Tibial nerve (tissue), 4 donors: ENCODE measurements at regions not wholly inside any gene's neighbourhood (a gene's known extent, or its start where the extent isn't known, plus 50 kb on each side); places are given as distances from the start of the nearest gene placed in this dataset.

ENCODE experiments used
- DNase-seq, 2 donors: peaks; one replicate each; pipeline ENCODE4 v3.0.0-alpha.2; 2019; ENCODE audit warnings: low spot score in 2 of 2
- H3K27ac ChIP-seq, 4 donors: fragments of 200-600 bp; sonication (generic) in 3 of 4; one replicate each; pipeline ENCODE4 v1.5.1; 2017 to 2019; ENCODE audit warnings: mild to moderate bottlenecking in 1 of 4
- H3K27me3 ChIP-seq, 2 donors: fragments of 200-600 bp; sonication (generic) in 1 of 2; one replicate each; pipeline versions ENCODE4 v1.5.1 to v1.6.0; 2017 to 2019
- H3K36me3 ChIP-seq, 3 donors: fragments of 200-600 bp; sonication (generic); one replicate each; pipeline ENCODE4 v1.5.1; 2018 to 2019
- H3K4me1 ChIP-seq, 4 donors: fragments of 200-600 bp; sonication (generic) in 3 of 4; one replicate each; pipeline ENCODE4 v1.5.1; 2017 to 2019
- H3K4me3 ChIP-seq, 4 donors: fragments of 200-600 bp; sonication (generic) in 3 of 4; one replicate each; pipeline ENCODE4 v1.5.1; 2017 to 2019; ENCODE audit warnings: mild to moderate bottlenecking in 1 of 4, moderate library complexity in 1 of 4
- H3K9me3 ChIP-seq, 4 donors: fragments of 200-600 bp; sonication (generic) in 3 of 4; one replicate each; pipeline ENCODE4 v1.5.1; 2017 to 2019
- EP300 ChIP-seq, 2 donors: sonication (generic); formaldehyde crosslinking; IDR thresholded peaks; one replicate each; pipeline ENCODE4 v1.6.1; 2017; ENCODE audit warnings: antibody characterized with exemption in 2 of 2, mild to moderate bottlenecking in 1 of 2
- POLR2A ChIP-seq, 2 donors: fragments of 450-650 bp; IDR thresholded peaks; one replicate each; pipeline ENCODE4 v1.6.1; 2017; ENCODE audit warnings: antibody characterized with exemption in 2 of 2, mild to moderate bottlenecking in 2 of 2, moderate library complexity in 2 of 2
- WGBS, 2 donors: methylation state at CpG; one replicate each; pipeline ENCODE4 v1.1.5; 2018; 5-methylcytosine and 5-hydroxymethylcytosine counted together
- TF ChIP-seq, protein P1 (sequence below), 5 experiments: fragments of 200-600 bp in 3 of 5; fragments of 450-650 bp in 2 of 5; sonication (generic) in 3 of 5; IDR thresholded peaks; one replicate each; pipeline ENCODE4 v1.5.1; 2016 to 2019; ENCODE audit warnings: antibody characterized with exemption in 5 of 5, mild to moderate bottlenecking in 3 of 5, moderate library complexity in 2 of 5

- Histone ChIP-seq H3K9me3 (no peaks in the 10 kb centered on the region), H3K4me1 (no peaks in the 10 kb centered on the region), H3K27me3 (no peaks in the 10 kb centered on the region), H3K36me3 (no peaks in the 10 kb centered on the region), H3K27ac (no peak overlapping the region), H3K4me3 (no peak overlapping the region)
- 81 to 100% methylated on average over 2 to 3 of the region's 3 CpGs for WGBS, 2 donors
- no peak for DNase-seq
- no peak for TF ChIP-seq EP300 (IDR thresholded peaks at IDR 0.05)
- TF ChIP-seq, protein P1, sequence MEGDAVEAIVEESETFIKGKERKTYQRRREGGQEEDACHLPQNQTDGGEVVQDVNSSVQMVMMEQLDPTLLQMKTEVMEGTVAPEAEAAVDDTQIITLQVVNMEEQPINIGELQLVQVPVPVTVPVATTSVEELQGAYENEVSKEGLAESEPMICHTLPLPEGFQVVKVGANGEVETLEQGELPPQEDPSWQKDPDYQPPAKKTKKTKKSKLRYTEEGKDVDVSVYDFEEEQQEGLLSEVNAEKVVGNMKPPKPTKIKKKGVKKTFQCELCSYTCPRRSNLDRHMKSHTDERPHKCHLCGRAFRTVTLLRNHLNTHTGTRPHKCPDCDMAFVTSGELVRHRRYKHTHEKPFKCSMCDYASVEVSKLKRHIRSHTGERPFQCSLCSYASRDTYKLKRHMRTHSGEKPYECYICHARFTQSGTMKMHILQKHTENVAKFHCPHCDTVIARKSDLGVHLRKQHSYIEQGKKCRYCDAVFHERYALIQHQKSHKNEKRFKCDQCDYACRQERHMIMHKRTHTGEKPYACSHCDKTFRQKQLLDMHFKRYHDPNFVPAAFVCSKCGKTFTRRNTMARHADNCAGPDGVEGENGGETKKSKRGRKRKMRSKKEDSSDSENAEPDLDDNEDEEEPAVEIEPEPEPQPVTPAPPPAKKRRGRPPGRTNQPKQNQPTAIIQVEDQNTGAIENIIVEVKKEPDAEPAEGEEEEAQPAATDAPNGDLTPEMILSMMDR (IDR thresholded peaks at IDR 0.05), result no peak
- TF ChIP-seq POLR2A (IDR thresholded peaks at IDR 0.05), result no peak
These were observed 1093.7 kb upstream of the ACO1 start for GRCh38 chr9:31290731-31291130.

DNA sequence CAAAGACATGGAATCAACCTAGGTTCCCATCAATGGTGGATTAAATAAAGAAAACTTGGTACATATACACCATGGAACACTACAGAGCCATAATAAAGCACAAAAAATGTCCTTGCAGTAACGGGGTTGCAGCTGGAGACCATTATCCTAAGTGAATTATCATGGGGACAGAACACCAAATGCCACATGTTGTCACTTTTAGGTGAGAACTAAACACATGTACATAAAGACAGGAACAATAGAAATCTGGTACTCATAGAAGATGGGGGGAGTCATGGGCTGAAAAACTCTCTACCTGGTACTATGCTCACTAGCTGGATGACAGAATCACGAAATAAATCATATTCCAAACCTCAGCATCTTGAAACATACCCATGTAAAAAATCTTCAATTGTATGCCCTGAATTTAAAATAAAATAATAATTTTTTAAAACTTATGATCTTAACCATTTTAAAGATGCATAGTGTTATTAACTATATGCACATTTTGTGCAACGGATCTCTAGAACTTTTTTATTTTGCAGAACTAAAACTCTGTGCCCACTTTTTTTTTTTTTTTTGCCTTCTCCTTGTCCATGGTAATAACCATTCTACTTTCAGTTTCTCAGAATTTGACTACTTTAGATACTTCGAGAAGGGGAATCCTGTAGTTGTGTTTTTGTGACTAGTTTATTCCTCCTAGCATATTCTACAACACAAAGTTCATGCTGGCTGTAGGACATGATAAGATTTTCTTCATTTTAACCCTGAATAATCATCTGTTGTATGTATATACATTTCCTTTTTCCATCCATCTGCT lies 1081.6 kb upstream of the ACO1 start:
- Histone ChIP-seq H3K27me3 (no peaks in the 10 kb centered on the region), H3K4me3 (no peak overlapping the region), H3K36me3 (no peaks in the 10 kb centered on the region), H3K9me3 (no peaks in the 10 kb centered on the region), H3K27ac (no peak overlapping the region), H3K4me1 (no peaks in the 10 kb centered on the region)
- no peak for DNase-seq
- TF ChIP-seq, protein P1 (IDR thresholded peaks at IDR 0.05), result no peak
- no peak for TF ChIP-seq POLR2A (IDR thresholded peaks at IDR 0.05)
- TF ChIP-seq EP300 (IDR thresholded peaks at IDR 0.05), result no peak
- 73 to 75% methylated on average over 4 of the region's 4 CpGs for WGBS, 2 donors

GRCh38 chr9:31304576-31304975 lies 1079.9 kb upstream of the ACO1 start:
- no peak for DNase-seq
- Histone ChIP-seq H3K4me1 (no peaks in the 10 kb centered on the region), H3K36me3 (no peaks in the 10 kb centered on the region), H3K4me3 (no peak overlapping the region), H3K9me3 (no peaks in the 10 kb centered on the region), H3K27ac (no peak overlapping the region), H3K27me3 (no peaks in the 10 kb centered on the region)
- TF ChIP-seq, protein P1 (IDR thresholded peaks at IDR 0.05), result no peak
- TF ChIP-seq EP300 (IDR thresholded peaks at IDR 0.05), result no peak
- TF ChIP-seq POLR2A (IDR thresholded peaks at IDR 0.05), result no peak
- WGBS, 2 donors, result 15 to 27% methylated on average over 3 of the region's 3 CpGs

GRCh38 chr9:31314241-31314640 lies 1070.2 kb upstream of the ACO1 start:
- WGBS, 2 donors, result 23 to 29% methylated on average over 1 of the region's 1 CpG
- TF ChIP-seq EP300 (IDR thresholded peaks at IDR 0.05) (no peak), POLR2A (IDR thresholded peaks at IDR 0.05) (no peak)
- TF ChIP-seq, protein P1 (IDR thresholded peaks at IDR 0.05), result no peak
- Histone ChIP-seq H3K4me3 (no peak overlapping the region), H3K27ac (no peak overlapping the region), H3K9me3 (no peaks in the 10 kb centered on the region), H3K27me3 (no peaks in the 10 kb centered on the region), H3K36me3 (no peaks in the 10 kb centered on the region), H3K4me1 (no peaks in the 10 kb centered on the region)
- no peak for DNase-seq

DNA sequence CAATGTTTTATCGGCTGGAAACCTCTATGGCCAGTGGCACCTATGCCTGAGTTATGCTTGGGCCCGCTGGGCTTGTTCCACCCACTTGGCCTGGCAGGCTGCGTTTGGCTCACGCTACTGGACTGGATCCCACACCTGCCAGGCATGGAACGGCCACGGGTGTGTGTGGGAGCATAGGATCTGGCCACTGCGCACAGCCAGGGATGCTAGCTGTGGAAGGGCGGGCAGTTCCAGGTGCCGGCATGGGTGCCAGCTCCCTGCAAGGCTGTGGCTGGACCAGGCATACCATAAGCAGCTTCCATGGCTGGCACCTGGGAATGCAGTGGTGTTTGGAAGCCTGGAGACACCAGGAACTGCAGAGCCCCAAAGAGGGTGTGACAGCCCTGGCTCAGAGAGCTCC lies 1063.9 kb upstream of the ACO1 start:
- DNase-seq, result no peak
- TF ChIP-seq EP300 (IDR thresholded peaks at IDR 0.05) (no peak), POLR2A (IDR thresholded peaks at IDR 0.05) (no peak)
- TF ChIP-seq, protein P1 (IDR thresholded peaks at IDR 0.05), result no peak
- 94% methylated on average over 9 of the region's 9 CpGs for WGBS, 2 donors

More for the DNA sequence above, 1063.9 kb upstream of the ACO1 start:
- no peaks in the 10 kb centered on the region for H3K9me3 ChIP-seq
- no peaks in the 10 kb centered on the region for H3K27me3 ChIP-seq
- no peaks in the 10 kb centered on the region for H3K4me1 ChIP-seq
- no peak overlapping the region for H3K4me3 ChIP-seq
- no peak overlapping the region for H3K27ac ChIP-seq
- H3K36me3 ChIP-seq, result no peaks in the 10 kb centered on the region
